ENCODE measurements at regions not wholly inside any gene's neighbourhood (a gene's known extent, or its start where the extent isn't known, plus 50 kb on each side); places are given as distances from the start of the nearest gene placed in this dataset.

DNA sequence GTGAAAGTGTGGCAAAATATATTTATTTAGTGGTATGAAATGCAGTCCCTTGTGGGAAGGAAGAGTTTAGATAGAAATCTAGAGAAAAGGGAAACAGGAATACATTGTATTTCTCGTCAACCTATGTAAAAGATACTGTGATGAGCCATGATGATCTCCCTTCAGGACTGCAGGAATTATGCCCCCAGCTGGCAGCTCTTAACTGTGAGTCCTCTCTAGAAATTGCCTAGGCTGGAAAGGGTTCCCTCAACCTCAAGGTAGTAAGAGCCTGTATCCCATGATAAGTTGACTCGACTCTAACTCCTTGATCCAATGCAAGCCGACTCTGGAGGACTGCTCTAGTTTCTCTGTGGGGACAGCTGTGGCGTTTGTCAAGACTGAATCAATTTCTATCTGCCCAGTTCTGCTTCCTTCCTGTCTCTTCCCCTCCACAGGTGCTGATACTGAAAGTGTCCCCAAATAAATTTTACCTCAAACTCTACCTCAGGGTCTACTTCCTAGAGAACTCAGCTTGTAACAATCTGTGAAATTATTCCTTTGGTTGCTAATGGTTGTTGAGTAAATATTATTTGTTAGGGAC lies 897.3 kb downstream of the METTL15 start:
- no peak for FAIRE-seq
- DNase-seq (ENCODE audit: insufficient read length, low spot score) = no peak
- TF ChIP-seq, protein P1, sequence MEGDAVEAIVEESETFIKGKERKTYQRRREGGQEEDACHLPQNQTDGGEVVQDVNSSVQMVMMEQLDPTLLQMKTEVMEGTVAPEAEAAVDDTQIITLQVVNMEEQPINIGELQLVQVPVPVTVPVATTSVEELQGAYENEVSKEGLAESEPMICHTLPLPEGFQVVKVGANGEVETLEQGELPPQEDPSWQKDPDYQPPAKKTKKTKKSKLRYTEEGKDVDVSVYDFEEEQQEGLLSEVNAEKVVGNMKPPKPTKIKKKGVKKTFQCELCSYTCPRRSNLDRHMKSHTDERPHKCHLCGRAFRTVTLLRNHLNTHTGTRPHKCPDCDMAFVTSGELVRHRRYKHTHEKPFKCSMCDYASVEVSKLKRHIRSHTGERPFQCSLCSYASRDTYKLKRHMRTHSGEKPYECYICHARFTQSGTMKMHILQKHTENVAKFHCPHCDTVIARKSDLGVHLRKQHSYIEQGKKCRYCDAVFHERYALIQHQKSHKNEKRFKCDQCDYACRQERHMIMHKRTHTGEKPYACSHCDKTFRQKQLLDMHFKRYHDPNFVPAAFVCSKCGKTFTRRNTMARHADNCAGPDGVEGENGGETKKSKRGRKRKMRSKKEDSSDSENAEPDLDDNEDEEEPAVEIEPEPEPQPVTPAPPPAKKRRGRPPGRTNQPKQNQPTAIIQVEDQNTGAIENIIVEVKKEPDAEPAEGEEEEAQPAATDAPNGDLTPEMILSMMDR (IDR thresholded peaks at IDR 0.05; ENCODE audit: insufficient read depth, missing control alignments) = no peak

DNA sequence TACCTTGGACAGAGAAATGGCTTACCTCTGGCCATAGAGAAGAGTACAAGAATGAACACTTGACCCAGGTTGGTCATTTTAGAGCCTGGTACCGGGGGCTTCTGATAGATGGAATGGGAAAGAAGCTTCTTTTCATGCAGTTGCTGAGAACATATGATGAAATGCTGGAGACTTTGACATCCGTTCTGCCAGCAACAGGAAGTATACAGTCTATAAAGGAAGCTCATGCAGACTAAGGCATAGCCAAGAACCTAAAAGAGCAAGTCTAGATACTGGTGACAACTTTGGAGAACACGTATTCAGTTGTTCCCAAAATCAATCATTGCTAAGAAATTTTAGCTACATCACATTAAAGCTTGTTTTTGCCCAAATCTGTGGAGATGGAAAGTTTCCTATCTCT lies 894.6 kb downstream of the METTL15 start:
- TF ChIP-seq, protein P1 (IDR thresholded peaks at IDR 0.05; ENCODE audit: insufficient read depth, missing control alignments) = no peak
- FAIRE-seq (no peak), DNase-seq (ENCODE audit: insufficient read length, low spot score) (no peak)

DNA sequence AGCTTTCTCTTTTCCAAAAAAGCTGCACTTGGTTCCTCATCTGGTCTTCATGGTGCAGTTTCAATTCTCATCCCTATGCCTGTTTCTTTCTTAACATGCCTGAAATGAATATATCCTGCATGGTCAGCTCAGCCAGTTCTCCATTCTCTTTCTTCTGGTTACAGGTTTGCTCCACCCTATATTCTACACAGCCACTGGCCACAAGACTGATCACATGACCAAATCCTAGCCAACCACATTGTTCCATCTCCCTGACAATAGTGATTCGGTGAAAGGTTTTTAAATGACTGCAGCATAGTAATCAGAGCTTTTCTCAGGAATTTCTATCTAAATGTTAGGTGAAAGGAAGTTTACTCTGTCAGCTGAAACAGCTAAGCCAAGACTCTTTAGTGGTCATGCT lies 891.4 kb downstream of the METTL15 start:
- TF ChIP-seq, protein P1 (IDR thresholded peaks at IDR 0.05; ENCODE audit: insufficient read depth, missing control alignments) = no peak
- no peak for DNase-seq (ENCODE audit: insufficient read length, low spot score)
- FAIRE-seq = no peak

DNA sequence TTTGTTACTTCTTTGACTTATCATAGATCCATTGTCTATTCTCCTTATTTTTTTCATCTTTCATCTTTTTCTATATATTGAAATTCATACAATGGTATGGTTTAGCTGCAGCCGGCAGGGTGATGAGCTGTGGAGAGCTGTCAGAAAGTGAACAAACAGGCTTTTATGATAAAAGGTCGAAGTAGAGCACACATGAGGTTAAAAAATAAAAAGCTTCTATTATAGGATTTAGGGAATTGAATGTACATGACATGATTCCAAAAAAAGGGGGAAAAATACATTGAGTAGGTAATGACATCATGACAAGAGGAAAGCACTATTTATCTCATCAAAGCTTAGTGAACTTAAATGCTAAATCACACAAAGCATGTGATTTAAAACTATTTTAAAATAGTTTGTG lies 884.8 kb downstream of the METTL15 start:
- TF ChIP-seq, protein P1 (IDR thresholded peaks at IDR 0.05; ENCODE audit: insufficient read depth, missing control alignments) = no peak
- FAIRE-seq = no peak

DNA sequence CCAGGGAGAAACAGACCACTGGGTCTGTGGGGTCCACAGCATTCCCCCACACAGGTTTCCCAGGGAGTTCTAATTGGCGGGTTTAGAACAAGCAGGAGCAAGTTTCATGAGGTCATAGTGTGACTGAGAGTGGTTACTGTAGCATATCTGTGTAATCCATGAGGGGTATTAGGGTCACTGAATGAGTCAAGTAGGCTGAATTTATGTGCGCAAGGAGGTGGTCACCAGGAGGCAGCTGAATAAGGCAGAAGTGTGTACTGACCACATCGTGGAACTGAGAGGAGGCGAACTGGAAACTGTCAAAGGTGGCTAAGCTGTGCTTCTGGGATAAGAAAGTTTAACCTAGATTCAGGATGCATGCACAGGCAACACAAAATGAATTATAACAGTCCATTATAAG lies 876.0 kb downstream of the METTL15 start:
- FAIRE-seq (no peak), DNase-seq (ENCODE audit: insufficient read length, low spot score) (no peak)
- TF ChIP-seq, protein P1 (IDR thresholded peaks at IDR 0.05; ENCODE audit: insufficient read depth, missing control alignments) = no peak

More for the DNA sequence above, 884.8 kb downstream of the METTL15 start:
- no peak for DNase-seq (ENCODE audit: insufficient read length, low spot score)

DNA sequence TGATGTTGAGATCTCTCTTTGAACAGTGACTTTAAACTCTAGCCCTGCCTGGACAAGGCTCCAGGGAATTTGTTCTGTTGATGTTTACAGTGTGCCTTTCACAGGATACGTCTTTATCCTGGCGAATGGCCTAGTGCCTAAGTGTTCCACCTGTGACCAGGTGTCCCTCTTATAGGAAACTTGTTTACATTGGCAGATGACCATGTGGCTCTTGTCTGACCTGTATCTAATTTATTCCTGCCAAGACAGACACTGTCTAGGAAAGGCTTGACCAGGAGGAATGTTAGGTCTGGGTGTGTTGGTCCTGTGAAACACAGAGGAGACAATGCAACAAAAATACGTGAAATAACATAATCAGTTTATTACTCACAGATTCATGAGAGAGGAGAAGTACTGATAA lies 875.6 kb downstream of the METTL15 start:
- FAIRE-seq = no peak
- DNase-seq (ENCODE audit: insufficient read length, low spot score) = no peak
- TF ChIP-seq, protein P1 (IDR thresholded peaks at IDR 0.05; ENCODE audit: insufficient read depth, missing control alignments) = no peak

DNA sequence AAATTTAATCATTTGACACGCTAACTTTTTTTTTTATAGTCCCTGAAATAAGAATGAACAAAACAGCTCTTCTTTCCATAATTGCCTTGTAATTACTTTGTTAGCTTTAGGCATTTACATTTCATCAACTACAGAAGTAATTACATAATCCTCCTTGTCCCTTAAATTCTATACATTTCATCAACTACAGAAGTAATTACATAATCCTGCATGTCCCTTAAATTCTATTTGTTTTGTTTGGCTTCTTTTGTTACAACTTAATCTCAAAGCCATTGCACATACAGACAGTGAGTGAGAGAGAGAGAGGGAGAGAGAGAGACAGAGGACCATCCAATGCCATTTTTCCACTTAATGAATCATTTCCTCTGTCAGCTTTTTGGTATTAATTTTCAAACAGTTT lies 873.2 kb downstream of the METTL15 start:
- peak; percentile 63 for FAIRE-seq
- TF ChIP-seq, protein P1 (IDR thresholded peaks at IDR 0.05; ENCODE audit: insufficient read depth, missing control alignments) = no peak
- no peak for DNase-seq (ENCODE audit: insufficient read length, low spot score)

All from D721Med (cell line).